Gastroesophageal sphincter (tissue), 4 donors: ENCODE measurements at regions not wholly inside any gene's neighbourhood (a gene's known extent, or its start where the extent isn't known, plus 50 kb on each side); places are given as distances from the start of the nearest gene placed in this dataset.
"Not testable (repeated sequence)": the region's sequence is repeated elsewhere in the genome, so short reads cannot be mapped to it uniquely, and the experiment has no call there.

Experiments
- ATAC-seq: fragments of 150-250 bp; one replicate; pipeline ENCODE4 v1.9.1; 2016; ENCODE audit warnings: mild to moderate bottlenecking, moderate library complexity
- H3K27ac ChIP-seq, 4 donors: fragments of 200-600 bp; sonication (generic) in 3 of 4; 1 replicate in 3 of 4; 2 replicates in 1 of 4; pipeline ENCODE4 v1.5.1; 2016 to 2019
- H3K27me3 ChIP-seq: fragments of 200-600 bp; sonication (generic); one replicate; pipeline ENCODE4 v1.5.1; 2019
- H3K36me3 ChIP-seq, 2 donors: fragments of 200-600 bp; sonication (generic); one replicate each; pipeline ENCODE4 v1.5.1; 2019; ENCODE audit warnings: control low read depth in 1 of 2
- H3K4me1 ChIP-seq, 3 donors: fragments of 200-600 bp; sonication (generic); 1 replicate in 2 of 3; 2 replicates in 1 of 3; pipeline ENCODE4 v1.5.1; 2016 to 2019; ENCODE audit warnings: control low read depth in 2 of 3
- H3K4me3 ChIP-seq, 2 donors: fragments of 200-600 bp; sonication (generic); one replicate each; pipeline ENCODE4 v1.5.1; 2019; ENCODE audit warnings: mild to moderate bottlenecking in 1 of 2, moderate library complexity in 1 of 2
- H3K9me3 ChIP-seq, 3 donors: fragments of 200-600 bp; sonication (generic); one replicate each; pipeline ENCODE4 v1.5.1; 2017 to 2019; ENCODE audit warnings: control low read depth in 2 of 3
- CTCF ChIP-seq, 4 experiments: fragments of 200-600 bp in 2 of 4; fragments of 450-650 bp in 2 of 4; sonication (generic) in 1 of 4; IDR thresholded peaks; one replicate each; pipeline ENCODE4 v1.5.1; 2017 to 2019; ENCODE audit warnings: antibody characterized with exemption in 4 of 4, mild to moderate bottlenecking in 2 of 4, moderate library complexity in 2 of 4
- EP300 ChIP-seq: sonication (generic); formaldehyde crosslinking; IDR thresholded peaks from one replicate; pipeline ENCODE4 v1.6.1; 2017; ENCODE audit warnings: antibody characterized with exemption, mild to moderate bottlenecking
- POLR2A ChIP-seq, 2 donors: fragments of 450-650 bp; IDR thresholded peaks; one replicate each; pipeline ENCODE4 v1.6.1; 2017; ENCODE audit warnings: antibody characterized with exemption in 2 of 2, mild to moderate bottlenecking in 2 of 2, moderate library complexity in 1 of 2
- POLR2AphosphoS5 ChIP-seq: sonication (generic); formaldehyde crosslinking; IDR thresholded peaks from one replicate; pipeline ENCODE4 v1.6.1; 2017; ENCODE audit warnings: antibody characterized with exemption
- WGBS, 2 donors: methylation state at CpG; one replicate each; pipeline ENCODE4 v1.1.5; 2018; ENCODE audit warnings: low coverage in 1 of 2; 5-methylcytosine and 5-hydroxymethylcytosine counted together

GRCh38 chr22:47616396-47617020 lies 854.1 kb downstream of the TBC1D22A start:
- Histone ChIP-seq H3K27ac (no peak overlapping the region), H3K4me3 (no peak overlapping the region), H3K36me3 (no peaks in the 10 kb centered on the region), H3K4me1 (no peaks in the 10 kb centered on the region), H3K9me3 (no peaks in the 10 kb centered on the region), H3K27me3 (peaks cover 60% of the 10 kb centered on the region)
- no peak for ATAC-seq
- WGBS, 2 donors: 80% methylated on average over 2 of the region's 11 CpGs; no CpG with 5 or more reads in 1 of the 2 donors
- TF ChIP-seq POLR2AphosphoS5 (no peak), POLR2A (IDR thresholded peaks at IDR 0.05) (no peak), CTCF (IDR thresholded peaks at IDR 0.05) (no peak), EP300 (no peak)

DNA sequence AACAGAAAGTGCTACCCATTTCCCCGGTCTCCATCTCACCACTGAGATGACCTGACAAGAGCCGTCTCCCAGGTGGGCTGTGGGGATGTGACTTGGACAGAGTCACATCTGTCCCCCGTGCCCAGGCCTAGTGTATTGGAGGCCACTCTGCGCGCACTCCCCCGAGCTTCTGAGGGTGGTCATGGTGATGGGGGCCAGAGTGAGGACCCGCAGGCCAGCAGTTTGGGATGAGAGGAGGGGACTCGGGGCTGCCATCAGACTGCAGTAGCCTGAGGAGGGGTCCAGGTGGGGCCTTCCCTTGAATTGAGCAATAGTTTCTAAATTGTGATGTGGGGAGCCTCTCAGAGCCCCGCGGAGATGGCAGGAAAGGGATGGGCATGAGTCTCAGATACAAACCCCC lies 852.6 kb downstream of the TBC1D22A start:
- WGBS, 2 donors: 80 to 89% methylated on average over 1 to 3 of the region's 10 CpGs
- peaks cover 0 to 5% (median 0%) of the 10 kb centered on the region in 3 donors for H3K9me3 ChIP-seq
- H3K27ac ChIP-seq: no peak overlapping the region
- no peaks in the 10 kb centered on the region for H3K4me1 ChIP-seq
- H3K4me3 ChIP-seq: no peak overlapping the region
- H3K27me3 ChIP-seq: peaks cover 58% of the 10 kb centered on the region
- no peaks in the 10 kb centered on the region for H3K36me3 ChIP-seq
- no peak for TF ChIP-seq EP300
- TF ChIP-seq POLR2AphosphoS5: no peak
- no peak for TF ChIP-seq POLR2A (IDR thresholded peaks at IDR 0.05)
- no peak for TF ChIP-seq CTCF (IDR thresholded peaks at IDR 0.05)
- ATAC-seq: no peak

- no peaks in the 10 kb centered on the region for H3K4me1 ChIP-seq
- peaks cover 0 to 12% (median 0%) of the 10 kb centered on the region in 3 donors for H3K9me3 ChIP-seq
- no peaks in the 10 kb centered on the region for H3K36me3 ChIP-seq
- no peak overlapping the region for H3K27ac ChIP-seq
- H3K27me3 ChIP-seq: peaks cover 60% of the 10 kb centered on the region
- no peak for TF ChIP-seq EP300
- no peak for TF ChIP-seq POLR2AphosphoS5
- ATAC-seq: no peak
- 88 to 93% methylated on average over 4 to 9 of the region's 13 CpGs for WGBS, 2 donors
- H3K4me3 ChIP-seq: no peak overlapping the region
Measured at GRCh38 chr22:47613606-47614350, 851.3 kb downstream of the TBC1D22A start.

DNA sequence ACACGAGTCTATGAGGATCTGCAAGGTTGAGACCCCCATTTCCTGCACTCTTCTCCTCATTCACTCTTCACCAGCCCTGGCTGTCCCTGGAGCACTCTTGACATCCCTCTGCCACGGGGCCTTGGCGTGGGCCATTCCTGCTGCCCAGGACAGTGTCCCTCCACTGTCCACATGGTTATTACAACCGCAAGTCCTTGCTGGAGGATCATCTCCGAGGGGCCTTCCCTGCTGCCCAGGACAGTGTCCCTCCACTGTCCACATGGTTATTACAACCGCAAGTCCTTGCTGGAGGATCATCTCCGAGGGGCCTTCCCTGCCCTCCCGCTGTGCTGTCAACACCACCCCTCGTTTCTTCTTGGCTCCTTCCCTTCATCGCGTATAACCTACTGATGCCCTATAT lies 850.7 kb downstream of the TBC1D22A start:
- not testable (repeated sequence) for H3K4me1 ChIP-seq, H3K36me3 ChIP-seq, H3K27ac ChIP-seq, ATAC-seq, H3K4me3 ChIP-seq
- 65 to 88% methylated on average over 8 to 11 of the region's 11 CpGs for WGBS, 2 donors
- H3K9me3 ChIP-seq: peaks cover 0 to 12% (median 0%) of the 10 kb centered on the region in 3 donors
- H3K27me3 ChIP-seq: peaks cover 60% of the 10 kb centered on the region

GRCh38 chr22:47612311-47612910 lies 850.0 kb downstream of the TBC1D22A start:
- no peaks in the 10 kb centered on the region for H3K4me1 ChIP-seq
- TF ChIP-seq EP300 (no peak), POLR2A (IDR thresholded peaks at IDR 0.05) (no peak), POLR2AphosphoS5 (no peak), CTCF (IDR thresholded peaks at IDR 0.05) (no peak)
- H3K36me3 ChIP-seq: no peaks in the 10 kb centered on the region
- H3K27ac ChIP-seq: no peak overlapping the region
- H3K27me3 ChIP-seq: peaks cover 58% of the 10 kb centered on the region
- no peak for ATAC-seq
- WGBS, 2 donors: 62 to 91% methylated on average over 4 to 12 of the region's 17 CpGs
- H3K9me3 ChIP-seq: peaks cover 0 to 12% (median 0%) of the 10 kb centered on the region in 3 donors
- H3K4me3 ChIP-seq: no peak overlapping the region
